ENCODE measurements at regions not wholly inside any gene's neighbourhood (a gene's known extent, or its start where the extent isn't known, plus 50 kb on each side); places are given as distances from the start of the nearest gene placed in this dataset.

DNA sequence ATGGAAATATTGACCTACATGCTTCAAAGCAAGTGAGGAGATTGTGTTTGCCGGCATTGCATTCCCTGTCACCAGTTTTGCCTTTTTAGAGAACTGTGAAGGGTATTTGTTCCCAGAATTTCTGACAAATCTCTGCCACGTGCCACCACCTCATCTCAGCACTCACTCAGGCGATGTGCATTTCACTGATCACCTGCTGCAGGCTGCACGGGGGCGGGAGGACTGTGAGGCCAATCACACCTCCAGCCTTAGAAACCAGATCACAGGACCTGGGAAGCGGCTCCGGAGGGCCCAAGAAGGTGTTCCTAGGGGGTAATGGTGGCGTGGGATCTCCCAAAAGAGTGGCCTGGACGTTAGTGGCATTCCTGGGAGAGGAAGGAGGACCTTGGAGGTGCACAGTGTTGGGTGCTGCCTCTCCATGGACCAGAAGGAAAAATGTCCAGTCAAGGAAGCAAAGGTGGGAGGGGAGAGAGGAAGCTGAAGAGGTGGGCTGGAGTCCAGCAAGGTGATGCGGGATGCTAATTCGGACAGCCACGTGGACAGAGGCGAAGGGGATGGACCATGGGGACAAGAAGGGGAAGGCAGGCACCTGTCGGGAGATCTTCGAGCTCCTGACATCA is 63.6 kb upstream of the OLFM1 start:
- FAIRE-seq (no peak), DNase-seq (ENCODE audit: insufficient read length, low spot score) (no peak)

DNA sequence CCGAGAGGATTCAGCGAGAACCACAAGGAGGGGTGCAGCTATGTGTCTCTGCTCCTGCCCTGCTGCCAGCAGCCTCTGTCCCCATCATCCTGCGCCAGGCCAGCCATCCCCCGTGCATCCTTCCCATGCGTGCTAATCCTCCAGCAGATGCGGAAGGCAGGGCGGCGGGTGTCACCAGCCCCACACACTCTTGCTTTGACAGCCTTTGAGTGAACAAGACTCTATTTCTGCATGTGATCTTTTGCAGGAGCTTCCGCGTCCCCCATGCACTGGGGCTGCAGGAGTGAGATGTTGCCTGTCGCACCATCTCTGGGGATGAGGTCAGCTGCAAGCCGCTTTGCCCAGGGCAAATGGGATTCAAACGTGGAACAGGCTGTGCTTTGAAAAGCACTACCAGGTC is 58.0 kb upstream of the OLFM1 start:
- FAIRE-seq (no peak), DNase-seq (ENCODE audit: insufficient read length, low spot score) (no peak)

DNA sequence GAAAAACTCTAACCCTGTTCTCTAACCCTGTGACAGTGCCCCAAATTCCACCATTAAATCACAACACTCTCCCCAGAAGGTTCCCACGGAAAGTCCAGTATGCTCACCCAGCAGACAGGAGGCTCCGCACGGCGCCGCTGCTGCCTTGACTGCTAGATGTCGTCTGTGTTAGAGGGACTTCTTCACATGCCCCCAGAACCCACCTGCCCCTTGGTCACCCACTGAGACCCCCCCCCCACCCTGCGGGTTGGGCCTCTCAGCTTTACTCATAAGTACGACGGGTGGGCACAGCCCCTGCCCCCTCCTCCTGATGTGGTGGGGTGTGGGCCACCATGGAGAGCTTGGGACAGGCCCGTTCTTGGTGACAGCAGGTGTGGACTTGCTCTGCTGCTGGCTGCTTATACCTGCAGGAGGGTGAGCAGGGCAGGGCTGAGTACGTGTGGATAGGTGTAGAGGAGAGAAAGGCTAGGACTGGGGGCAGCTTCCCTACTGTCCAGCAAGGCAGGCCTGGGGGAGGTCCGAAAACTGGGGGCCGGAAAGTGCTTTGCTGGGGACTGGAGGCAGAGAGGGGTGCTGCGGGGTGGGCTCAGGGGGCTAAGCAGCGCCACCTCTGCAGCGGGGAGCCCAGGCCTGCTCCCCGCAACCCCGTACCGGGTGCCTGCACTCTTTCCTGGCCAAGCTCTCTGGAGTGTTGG is 57.5 kb upstream of the OLFM1 start:
- FAIRE-seq: no peak
- no peak for DNase-seq (ENCODE audit: insufficient read length, low spot score)

- DNase-seq (ENCODE audit: insufficient read length, low spot score): no peak
These were observed 56.8 kb upstream of the OLFM1 start for GRCh38 chr9:135030566-135031226.

GRCh38 chr9:135032041-135032835 is 55.2 kb upstream of the OLFM1 start:
- FAIRE-seq (no peak), DNase-seq (ENCODE audit: insufficient read length, low spot score) (no peak)

More at GRCh38 chr9:135030566-135031226, 56.8 kb upstream of the OLFM1 start:
- FAIRE-seq: no peak

GRCh38 chr9:135032868-135033460 is 54.5 kb upstream of the OLFM1 start:
- DNase-seq (ENCODE audit: insufficient read length, low spot score) (no peak), FAIRE-seq (no peak)

- FAIRE-seq: no peak
- no peak for DNase-seq (ENCODE audit: insufficient read length, low spot score)
These were observed 54.0 kb upstream of the OLFM1 start for GRCh38 chr9:135033487-135033886.

- FAIRE-seq (no peak), DNase-seq (ENCODE audit: insufficient read length, low spot score) (no peak)
These were observed 53.4 kb upstream of the OLFM1 start for GRCh38 chr9:135034106-135034505.

- FAIRE-seq (no peak), DNase-seq (ENCODE audit: insufficient read length, low spot score) (no peak)
These were observed 51.4 kb upstream of the OLFM1 start for GRCh38 chr9:135035781-135036760.

DNA sequence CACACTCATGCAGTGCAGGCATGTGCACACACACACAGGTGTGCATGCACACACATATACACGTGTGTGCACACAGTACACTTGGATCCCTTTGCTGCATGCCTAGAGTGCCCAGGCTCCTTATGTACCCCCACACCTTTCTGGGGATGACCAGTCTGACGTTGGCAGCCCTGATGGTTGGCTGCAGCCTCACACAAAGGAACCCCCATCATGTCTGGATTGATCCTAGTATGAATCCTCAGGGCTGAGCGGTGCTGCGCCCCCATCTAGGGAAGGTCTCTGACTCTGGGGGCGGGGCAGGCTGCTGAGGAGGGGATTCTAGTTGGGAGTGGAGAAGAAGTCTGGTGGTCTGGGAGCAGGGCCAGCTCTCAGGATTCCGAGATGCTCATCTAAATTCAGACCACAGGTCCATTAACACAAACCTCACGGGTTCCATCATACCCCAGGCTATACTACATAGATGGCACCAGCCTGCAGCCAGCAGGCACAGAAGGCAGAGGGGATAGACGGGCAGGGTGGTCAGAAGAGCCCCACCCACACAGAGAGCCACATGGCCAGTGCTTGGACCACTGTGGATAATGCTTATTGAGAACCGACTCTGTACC is 50.5 kb upstream of the OLFM1 start:
- FAIRE-seq: no peak
- DNase-seq (ENCODE audit: insufficient read length, low spot score): no peak

GRCh38 chr9:135037521-135038250 is 49.8 kb upstream of the OLFM1 start:
- no peak for FAIRE-seq
- no peak for DNase-seq (ENCODE audit: insufficient read length, low spot score)

Data from HTR-8/SVneo (cell line).